Endothelial cell of umbilical vein (primary cell): ENCODE measurements at regions not wholly inside any gene's neighbourhood (a gene's known extent, or its start where the extent isn't known, plus 50 kb on each side); places are given as distances from the start of the nearest gene placed in this dataset.

ENCODE experiments used
- EZH2 ChIP-seq: IDR thresholded peaks from 2 replicates; pipeline ENCODE4 v1.6.1; 2012; ENCODE audit warnings: borderline replicate concordance, low read depth, mild to moderate bottlenecking, moderate library complexity, low read length, inconsistent platforms; ENCODE audit not compliant: severe bottlenecking
- GATA2 ChIP-seq: IDR thresholded peaks from 2 replicates; pipeline ENCODE4 v1.7.0; 2011; ENCODE audit warnings: low read depth, mild to moderate bottlenecking, moderate library complexity, mixed read lengths, low read length; ENCODE audit not compliant: insufficient read length, insufficient read depth
- MAX ChIP-seq: IDR thresholded peaks from 2 replicates; pipeline ENCODE4 v1.6.1; 2011; ENCODE audit not compliant: insufficient read depth, insufficient read length
- MYC ChIP-seq: IDR thresholded peaks from one replicate; pipeline ENCODE4 v1.6.1; 2011; ENCODE audit warnings: mild to moderate bottlenecking, low read depth, low read length
- POLR2A ChIP-seq: IDR thresholded peaks from 2 replicates; pipeline ENCODE4 v1.6.1; 2012; ENCODE audit warnings: low read depth, mild to moderate bottlenecking, control low read depth, low read length
- POLR2AphosphoS5 ChIP-seq: IDR thresholded peaks from 2 replicates; pipeline ENCODE4 v1.6.1; 2012; ENCODE audit warnings: low read depth, mild to moderate bottlenecking, control low read depth, low read length, moderate library complexity; ENCODE audit not compliant: insufficient read depth
- TF ChIP-seq, protein P1 (sequence below), 2 donors: IDR thresholded peaks; 1 replicate in 1 of 2; 2 replicates in 1 of 2; pipeline ENCODE4 v1.5.1; 2011; ENCODE audit warnings: low read length in 2 of 2, mild to moderate bottlenecking in 2 of 2, moderate library complexity in 2 of 2, control low read depth in 1 of 2, inconsistent platforms in 1 of 2, low read depth in 1 of 2; ENCODE audit not compliant: insufficient read depth in 1 of 2; ENCODE audit errors: extremely low read depth in 1 of 2

DNA sequence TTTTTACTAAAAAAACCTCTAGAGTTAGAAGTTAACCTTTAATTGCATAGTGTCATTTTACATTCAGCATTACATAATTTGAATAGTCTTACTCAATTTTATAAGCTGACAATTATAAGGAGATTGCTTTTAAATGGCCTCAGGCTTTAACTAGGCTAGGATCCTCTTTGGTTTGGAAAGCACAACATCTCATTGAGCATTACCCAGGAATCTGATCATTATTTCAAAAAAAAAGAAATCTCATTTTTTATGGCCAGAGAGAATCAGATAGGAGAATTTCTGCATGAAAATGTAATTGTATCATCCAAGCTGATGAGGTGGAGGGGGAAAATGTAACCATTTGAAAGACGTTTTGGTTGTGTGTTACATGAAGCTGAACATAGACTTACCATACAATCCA lies 324.9 kb upstream of the POT1 start:
- TF ChIP-seq, protein P1, sequence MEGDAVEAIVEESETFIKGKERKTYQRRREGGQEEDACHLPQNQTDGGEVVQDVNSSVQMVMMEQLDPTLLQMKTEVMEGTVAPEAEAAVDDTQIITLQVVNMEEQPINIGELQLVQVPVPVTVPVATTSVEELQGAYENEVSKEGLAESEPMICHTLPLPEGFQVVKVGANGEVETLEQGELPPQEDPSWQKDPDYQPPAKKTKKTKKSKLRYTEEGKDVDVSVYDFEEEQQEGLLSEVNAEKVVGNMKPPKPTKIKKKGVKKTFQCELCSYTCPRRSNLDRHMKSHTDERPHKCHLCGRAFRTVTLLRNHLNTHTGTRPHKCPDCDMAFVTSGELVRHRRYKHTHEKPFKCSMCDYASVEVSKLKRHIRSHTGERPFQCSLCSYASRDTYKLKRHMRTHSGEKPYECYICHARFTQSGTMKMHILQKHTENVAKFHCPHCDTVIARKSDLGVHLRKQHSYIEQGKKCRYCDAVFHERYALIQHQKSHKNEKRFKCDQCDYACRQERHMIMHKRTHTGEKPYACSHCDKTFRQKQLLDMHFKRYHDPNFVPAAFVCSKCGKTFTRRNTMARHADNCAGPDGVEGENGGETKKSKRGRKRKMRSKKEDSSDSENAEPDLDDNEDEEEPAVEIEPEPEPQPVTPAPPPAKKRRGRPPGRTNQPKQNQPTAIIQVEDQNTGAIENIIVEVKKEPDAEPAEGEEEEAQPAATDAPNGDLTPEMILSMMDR (IDR thresholded peaks at IDR 0.05; ENCODE audit: extremely low read depth in 1 of 2, insufficient read depth in 1 of 2, low read depth in 1 of 2, low read length in 2 of 2), result no peak
- TF ChIP-seq EZH2 (no peak), POLR2AphosphoS5 (no peak), POLR2A (no peak), MYC (no peak), MAX (no peak), GATA2 (no peak)
